ENCODE measurements at regions not wholly inside any gene's neighbourhood (a gene's known extent, or its start where the extent isn't known, plus 50 kb on each side); places are given as distances from the start of the nearest gene placed in this dataset.

GRCh38 chr2:120961396-120961795 lies 225.7 kb downstream of the GLI2 start:
- 0 out of 2 replicates have a peak, but pooled peaks cover 2% of the 10 kb centered on the region for H3K36me3 ChIP-seq (ENCODE audit: control insufficient read depth, insufficient read depth, low read length)
- no peak overlapping the region for H3K4me3 ChIP-seq (ENCODE audit: low read length)
- WGBS (ENCODE audit: insufficient coverage, insufficient read length), result no CpG with 5 or more reads among the region's 11 CpGs
- H3K27me3 ChIP-seq (ENCODE audit: control insufficient read depth, insufficient read depth, low read length), result no peaks in the 10 kb centered on the region
- H3K9me3 ChIP-seq (ENCODE audit: control insufficient read depth, insufficient read depth, low read length), result no peaks in the 10 kb centered on the region
- no peak overlapping the region for H3K27ac ChIP-seq (ENCODE audit: low read length)
- DNase-seq (ENCODE audit: low read depth, low spot score), result no peak
- H3K4me1 ChIP-seq (ENCODE audit: control insufficient read depth, insufficient read depth, low read length), result no peaks in the 10 kb centered on the region; the same call in 1 of the 2 replicates

GRCh38 chr2:120963997-120964705 lies 228.5 kb downstream of the GLI2 start:
- DNase-seq (ENCODE audit: low read depth, low spot score), result no peak
- no CpG with 5 or more reads among the region's 12 CpGs for WGBS (ENCODE audit: insufficient coverage, insufficient read length)
- H3K27ac ChIP-seq (ENCODE audit: low read length), result no peak overlapping the region
- peaks cover 3% of the 10 kb centered on the region; the same call in 1 of the 2 replicates for H3K36me3 ChIP-seq (ENCODE audit: control insufficient read depth, insufficient read depth, low read length)
- no peaks in the 10 kb centered on the region for H3K27me3 ChIP-seq (ENCODE audit: control insufficient read depth, insufficient read depth, low read length)
- no peaks in the 10 kb centered on the region for H3K9me3 ChIP-seq (ENCODE audit: control insufficient read depth, insufficient read depth, low read length)
- no peak overlapping the region for H3K4me3 ChIP-seq (ENCODE audit: low read length)
- no peaks in the 10 kb centered on the region for H3K4me1 ChIP-seq (ENCODE audit: control insufficient read depth, insufficient read depth, low read length)

GRCh38 chr2:120964819-120965218 lies 229.2 kb downstream of the GLI2 start:
- Histone ChIP-seq H3K36me3 (ENCODE audit: control insufficient read depth, insufficient read depth, low read length) (peaks cover 3% of the 10 kb centered on the region; the same call in 1 of the 2 replicates), H3K4me1 (ENCODE audit: control insufficient read depth, insufficient read depth, low read length) (peaks cover 2% of the 10 kb centered on the region; the same call in 1 of the 2 replicates), H3K4me3 (ENCODE audit: low read length) (no peak overlapping the region), H3K9me3 (ENCODE audit: control insufficient read depth, insufficient read depth, low read length) (no peaks in the 10 kb centered on the region), H3K27me3 (ENCODE audit: control insufficient read depth, insufficient read depth, low read length) (no peaks in the 10 kb centered on the region), H3K27ac (ENCODE audit: low read length) (no peak overlapping the region)
- WGBS (ENCODE audit: insufficient coverage, insufficient read length), result no CpG with 5 or more reads among the region's 2 CpGs
- DNase-seq (ENCODE audit: low read depth, low spot score), result no peak

GRCh38 chr2:120966510-120967254 lies 231.0 kb downstream of the GLI2 start:
- peaks cover 7% of the 10 kb centered on the region for H3K36me3 ChIP-seq (ENCODE audit: control insufficient read depth, insufficient read depth, low read length)
- H3K27ac ChIP-seq (ENCODE audit: low read length), result no peak overlapping the region
- no CpG with 5 or more reads among the region's 12 CpGs for WGBS (ENCODE audit: insufficient coverage, insufficient read length)
- H3K4me1 ChIP-seq (ENCODE audit: control insufficient read depth, insufficient read depth, low read length), result peaks cover 2% of the 10 kb centered on the region; the same call in 1 of the 2 replicates
- H3K27me3 ChIP-seq (ENCODE audit: control insufficient read depth, insufficient read depth, low read length), result no peaks in the 10 kb centered on the region
- H3K4me3 ChIP-seq (ENCODE audit: low read length), result no peak overlapping the region
- H3K9me3 ChIP-seq (ENCODE audit: control insufficient read depth, insufficient read depth, low read length), result no peaks in the 10 kb centered on the region
- DNase-seq (ENCODE audit: low read depth, low spot score), result no peak

- H3K9me3 ChIP-seq (ENCODE audit: control insufficient read depth, insufficient read depth, low read length), result no peaks in the 10 kb centered on the region
- H3K4me1 ChIP-seq (ENCODE audit: control insufficient read depth, insufficient read depth, low read length), result peaks cover 2% of the 10 kb centered on the region; the same call in 1 of the 2 replicates
- H3K4me3 ChIP-seq (ENCODE audit: low read length), result no peak overlapping the region
- WGBS (ENCODE audit: insufficient coverage, insufficient read length), result no CpG with 5 or more reads among the region's 30 CpGs
- no peak overlapping the region for H3K27ac ChIP-seq (ENCODE audit: low read length)
- H3K27me3 ChIP-seq (ENCODE audit: control insufficient read depth, insufficient read depth, low read length), result no peaks in the 10 kb centered on the region
- DNase-seq (ENCODE audit: low read depth, low spot score), result no peak
- peaks cover 10% of the 10 kb centered on the region for H3K36me3 ChIP-seq (ENCODE audit: control insufficient read depth, insufficient read depth, low read length)
Observed at GRCh38 chr2:120968307-120969015, 232.8 kb downstream of the GLI2 start.

GRCh38 chr2:120969613-120970355 lies 234.1 kb downstream of the GLI2 start:
- H3K27me3 ChIP-seq (ENCODE audit: control insufficient read depth, insufficient read depth, low read length), result no peaks in the 10 kb centered on the region
- peaks cover 12% of the 10 kb centered on the region for H3K36me3 ChIP-seq (ENCODE audit: control insufficient read depth, insufficient read depth, low read length)
- no CpG with 5 or more reads among the region's 14 CpGs for WGBS (ENCODE audit: insufficient coverage, insufficient read length)
- H3K27ac ChIP-seq (ENCODE audit: low read length), result no peak overlapping the region
- peaks cover 2% of the 10 kb centered on the region; the same call in 1 of the 2 replicates for H3K4me1 ChIP-seq (ENCODE audit: control insufficient read depth, insufficient read depth, low read length)
- H3K4me3 ChIP-seq (ENCODE audit: low read length), result no peak overlapping the region
- no peaks in the 10 kb centered on the region for H3K9me3 ChIP-seq (ENCODE audit: control insufficient read depth, insufficient read depth, low read length)
- no peak for DNase-seq (ENCODE audit: low read depth, low spot score)

GRCh38 chr2:120971866-120972265 lies 236.2 kb downstream of the GLI2 start:
- H3K27ac ChIP-seq (ENCODE audit: low read length), result no peak overlapping the region
- no peak overlapping the region for H3K4me3 ChIP-seq (ENCODE audit: low read length)
- WGBS (ENCODE audit: insufficient coverage, insufficient read length), result no CpG with 5 or more reads among the region's 12 CpGs
- H3K36me3 ChIP-seq (ENCODE audit: control insufficient read depth, insufficient read depth, low read length), result peaks cover 14% of the 10 kb centered on the region
- no peak for DNase-seq (ENCODE audit: low read depth, low spot score)
- H3K4me1 ChIP-seq (ENCODE audit: control insufficient read depth, insufficient read depth, low read length), result peaks cover 2% of the 10 kb centered on the region; the same call in 1 of the 2 replicates
- no peaks in the 10 kb centered on the region for H3K9me3 ChIP-seq (ENCODE audit: control insufficient read depth, insufficient read depth, low read length)
- no peaks in the 10 kb centered on the region for H3K27me3 ChIP-seq (ENCODE audit: control insufficient read depth, insufficient read depth, low read length)

GRCh38 chr2:120972286-120972685 lies 236.6 kb downstream of the GLI2 start:
- H3K9me3 ChIP-seq (ENCODE audit: control insufficient read depth, insufficient read depth, low read length), result no peaks in the 10 kb centered on the region
- no peak for DNase-seq (ENCODE audit: low read depth, low spot score)
- H3K4me1 ChIP-seq (ENCODE audit: control insufficient read depth, insufficient read depth, low read length), result peaks cover 2% of the 10 kb centered on the region; the same call in 1 of the 2 replicates
- WGBS (ENCODE audit: insufficient coverage, insufficient read length), result no CpG with 5 or more reads among the region's 6 CpGs
- H3K27ac ChIP-seq (ENCODE audit: low read length), result no peak overlapping the region
- H3K36me3 ChIP-seq (ENCODE audit: control insufficient read depth, insufficient read depth, low read length), result peaks cover 14% of the 10 kb centered on the region
- no peaks in the 10 kb centered on the region for H3K27me3 ChIP-seq (ENCODE audit: control insufficient read depth, insufficient read depth, low read length)
- no peak overlapping the region for H3K4me3 ChIP-seq (ENCODE audit: low read length)

GRCh38 chr2:120973196-120973595 lies 237.5 kb downstream of the GLI2 start:
- Histone ChIP-seq H3K27me3 (ENCODE audit: control insufficient read depth, insufficient read depth, low read length) (no peaks in the 10 kb centered on the region), H3K27ac (ENCODE audit: low read length) (no peak overlapping the region), H3K4me1 (ENCODE audit: control insufficient read depth, insufficient read depth, low read length) (peaks cover 2% of the 10 kb centered on the region; the same call in 1 of the 2 replicates), H3K4me3 (ENCODE audit: low read length) (no peak overlapping the region), H3K36me3 (ENCODE audit: control insufficient read depth, insufficient read depth, low read length) (peaks cover 18% of the 10 kb centered on the region), H3K9me3 (ENCODE audit: control insufficient read depth, insufficient read depth, low read length) (no peaks in the 10 kb centered on the region)
- WGBS (ENCODE audit: insufficient coverage, insufficient read length), result no CpG with 5 or more reads among the region's 17 CpGs
- DNase-seq (ENCODE audit: low read depth, low spot score), result no peak

- WGBS (ENCODE audit: insufficient coverage, insufficient read length), result no CpG with 5 or more reads among the region's 4 CpGs
- Histone ChIP-seq H3K4me1 (ENCODE audit: control insufficient read depth, insufficient read depth, low read length) (no peaks in the 10 kb centered on the region), H3K9me3 (ENCODE audit: control insufficient read depth, insufficient read depth, low read length) (no peaks in the 10 kb centered on the region), H3K27me3 (ENCODE audit: control insufficient read depth, insufficient read depth, low read length) (no peaks in the 10 kb centered on the region), H3K27ac (ENCODE audit: low read length) (no peak overlapping the region), H3K4me3 (ENCODE audit: low read length) (no peak overlapping the region), H3K36me3 (ENCODE audit: control insufficient read depth, insufficient read depth, low read length) (peaks cover 20% of the 10 kb centered on the region)
- DNase-seq (ENCODE audit: low read depth, low spot score), result no peak
Observed at GRCh38 chr2:120974950-120975349, 239.3 kb downstream of the GLI2 start.

Measured in iPS DF 6.9 (cell line).